ENCODE measurements at regions not wholly inside any gene's neighbourhood (a gene's known extent, or its start where the extent isn't known, plus 50 kb on each side); places are given as distances from the start of the nearest gene placed in this dataset.
A peak's percentile ranks its signal among the peaks of the same experiment; 100 is the strongest.

GRCh38 chr1:232221802-232222499, 408.0 kb downstream of the SIPA1L2 start:
- CTCF ChIA-PET, result no interaction called here
- POLR2A ChIA-PET, result no interaction called here
- H2AFZ ChIP-seq (ENCODE audit: low read depth), result no peak overlapping the region
- H3K27me3 ChIP-seq (ENCODE audit: insufficient read depth), result no peaks in the 10 kb centered on the region
- no peaks in the 10 kb centered on the region for H3F3A ChIP-seq (replicated peaks; ENCODE audit: insufficient read depth)
- WGBS (ENCODE audit: low lambda C conversion rate), result 63% methylated on average over 3 of the region's 3 CpGs
- no peaks in the 10 kb centered on the region for H4K20me1 ChIP-seq (ENCODE audit: insufficient read depth)
- no peak overlapping the region for H3K27ac ChIP-seq (ENCODE audit: low read depth in 2 of 2, low read length in 1 of 2)
- TF ChIP-seq TCF12 (IDR thresholded peaks at IDR 0.05) (peak; percentile 47; the same call in 1 of the 2 replicates), CHD2 (IDR thresholded peaks at IDR 0.05; ENCODE audit: low read length, partially characterized antibody) (no peak), FOSL2 (IDR thresholded peaks at IDR 0.05; ENCODE audit: borderline replicate concordance, low read depth) (0 out of 2 replicates have a peak, but pooled peaks have one; percentile 15)
- no peak overlapping the region for H3K4me3 ChIP-seq (ENCODE audit: low read depth in 2 of 2, low read length in 1 of 2)
- H3K9me2 ChIP-seq, result no peaks in the 10 kb centered on the region
- no peaks in the 10 kb centered on the region for H3K36me3 ChIP-seq (replicated peaks in 1 of 2; ENCODE audit: control insufficient read depth in 1 of 2, insufficient read depth in 2 of 2, low read length in 1 of 2)
- H3K9ac ChIP-seq, result no peak overlapping the region
- no peaks in the 10 kb centered on the region for H3K9me3 ChIP-seq
- H3K4me2 ChIP-seq, result no peak overlapping the region
- no peaks in the 10 kb centered on the region for H3K79me2 ChIP-seq (ENCODE audit: insufficient read depth)
- no peak for DNase-seq
- peaks cover under 1 to 27% of the 10 kb centered on the region in 2 experiments; a peak in 3 of 4 replicates for H3K4me1 ChIP-seq (ENCODE audit: control insufficient read depth in 1 of 2, insufficient read depth in 2 of 2, low read depth in 1 of 2, low read length in 1 of 2)

- POLR2A ChIA-PET, result no interaction called here
- CTCF ChIA-PET, result interaction anchor here (1.9 kb wide), 1 partner anchor 10 kb away, joined by 4 read pairs; no protein-coding TSS in a partner anchor
Measured at GRCh38 chr1:232218955-232219865, 410.7 kb downstream of the SIPA1L2 start.

GRCh38 chr1:232213928-232214327, 416.0 kb downstream of the SIPA1L2 start:
- CTCF ChIA-PET, result interaction anchor here (0.6 kb wide), 1 partner anchor 204 kb away, joined by 3 read pairs; no protein-coding TSS in a partner anchor
- peak overlapping the region in 1 of 2 experiments; percentile 53; a peak in 1 of 4 replicates for H3K27ac ChIP-seq (ENCODE audit: low read depth in 2 of 2, low read length in 1 of 2)
- H3K36me3 ChIP-seq (replicated peaks in 1 of 2; ENCODE audit: control insufficient read depth in 1 of 2, insufficient read depth in 2 of 2, low read length in 1 of 2), result no peaks in the 10 kb centered on the region
- WGBS (ENCODE audit: low lambda C conversion rate), result 50% methylated on average over 1 of the region's 1 CpG
- H3K27me3 ChIP-seq (ENCODE audit: insufficient read depth), result no peaks in the 10 kb centered on the region
- POLR2A ChIA-PET, result no interaction called here
- H2AFZ ChIP-seq (ENCODE audit: low read depth), result no peak overlapping the region
- no peak overlapping the region for H3K4me2 ChIP-seq
- H3K79me2 ChIP-seq (ENCODE audit: insufficient read depth), result no peaks in the 10 kb centered on the region
- peaks cover 0 to 3% of the 10 kb centered on the region in 2 experiments; a peak in 2 of 4 replicates for H3K4me1 ChIP-seq (ENCODE audit: control insufficient read depth in 1 of 2, insufficient read depth in 2 of 2, low read depth in 1 of 2, low read length in 1 of 2)
- H3K9me2 ChIP-seq, result no peaks in the 10 kb centered on the region
- no peaks in the 10 kb centered on the region for H3F3A ChIP-seq (replicated peaks; ENCODE audit: insufficient read depth)
- H4K20me1 ChIP-seq (ENCODE audit: insufficient read depth), result no peaks in the 10 kb centered on the region
- DNase-seq, result no peak
- no peak overlapping the region for H3K9ac ChIP-seq
- no peaks in the 10 kb centered on the region for H3K9me3 ChIP-seq
- no peak overlapping the region for H3K4me3 ChIP-seq (ENCODE audit: low read depth in 2 of 2, low read length in 1 of 2)
- TF ChIP-seq ZBTB33 (IDR thresholded peaks at IDR 0.05; ENCODE audit: borderline replicate concordance, low read depth) (no peak), RAD21 (IDR thresholded peaks at IDR 0.05; ENCODE audit: low read length) (no peak), PBX3 (IDR thresholded peaks at IDR 0.05) (no peak), ELF1 (IDR thresholded peaks at IDR 0.05) (no peak), FOSL2 (IDR thresholded peaks at IDR 0.05; ENCODE audit: borderline replicate concordance, low read depth) (no peak), GABPA (IDR thresholded peaks at IDR 0.05; ENCODE audit: low read depth) (no peak), NFIC (IDR thresholded peaks at IDR 0.05; ENCODE audit: borderline replicate concordance) (no peak), TEAD4 (IDR thresholded peaks at IDR 0.05; ENCODE audit: borderline replicate concordance, insufficient read depth) (no peak), RCOR1 (IDR thresholded peaks at IDR 0.05; ENCODE audit: low read length) (no peak), MAX (IDR thresholded peaks at IDR 0.05; ENCODE audit: low read depth) (no peak), FOXJ3 (CRISPR knock-in tag; IDR thresholded peaks at IDR 0.05) (no peak), FOXM1 (IDR thresholded peaks at IDR 0.05; ENCODE audit: low read depth) (no peak), SIN3A (IDR thresholded peaks at IDR 0.05; ENCODE audit: borderline replicate concordance, low read depth, low read length) (no peak)

More at GRCh38 chr1:232218955-232219865, 410.7 kb downstream of the SIPA1L2 start:
- no peaks in the 10 kb centered on the region for H3K27me3 ChIP-seq (ENCODE audit: insufficient read depth)
- H3K9me2 ChIP-seq, result no peaks in the 10 kb centered on the region
- no peak for DNase-seq
- no peak overlapping the region for H2AFZ ChIP-seq (ENCODE audit: low read depth)
- no peaks in the 10 kb centered on the region for H3K9me3 ChIP-seq
- H3F3A ChIP-seq (replicated peaks; ENCODE audit: insufficient read depth), result no peaks in the 10 kb centered on the region
- H4K20me1 ChIP-seq (ENCODE audit: insufficient read depth), result no peaks in the 10 kb centered on the region
- no peak overlapping the region for H3K4me2 ChIP-seq
- no peaks in the 10 kb centered on the region for H3K36me3 ChIP-seq (replicated peaks in 1 of 2; ENCODE audit: control insufficient read depth in 1 of 2, insufficient read depth in 2 of 2, low read length in 1 of 2)
- WGBS (ENCODE audit: low lambda C conversion rate), result 80% methylated on average over 5 of the region's 7 CpGs
- no peak for TF ChIP-seq FOXJ3 (CRISPR knock-in tag; IDR thresholded peaks at IDR 0.05)
- TF ChIP-seq MEF2A (IDR thresholded peaks at IDR 0.05; ENCODE audit: borderline replicate concordance, low read depth), result no peak
- no peak for TF ChIP-seq NRF1 (IDR thresholded peaks at IDR 0.05; ENCODE audit: low read depth, low read length)
- peak in 1 of 2 experiments; percentile 30; a peak in 1 of 4 replicates for TF ChIP-seq EP300 (IDR thresholded peaks at IDR 0.05; ENCODE audit: borderline replicate concordance in 1 of 2, low read depth in 1 of 2, low read length in 1 of 2)
- 0 out of 2 replicates have a peak, but pooled peaks have one; percentile 23 for TF ChIP-seq GATA2 (CRISPR knock-in tag; IDR thresholded peaks at IDR 0.05)
- no peaks in the 10 kb centered on the region for H3K79me2 ChIP-seq (ENCODE audit: insufficient read depth)
- peaks cover 0 to 18% of the 10 kb centered on the region in 2 experiments; a peak in 2 of 4 replicates for H3K4me1 ChIP-seq (ENCODE audit: control insufficient read depth in 1 of 2, insufficient read depth in 2 of 2, low read depth in 1 of 2, low read length in 1 of 2)
- H3K27ac ChIP-seq (ENCODE audit: low read depth in 2 of 2, low read length in 1 of 2), result peak overlapping the region in 1 of 2 experiments; percentile 30; a peak in 2 of 4 replicates
- no peak overlapping the region for H3K4me3 ChIP-seq (ENCODE audit: low read depth in 2 of 2, low read length in 1 of 2)
- no peak overlapping the region for H3K9ac ChIP-seq

All from SK-N-SH (cell line).